ENCODE measurements at regions not wholly inside any gene's neighbourhood (a gene's known extent, or its start where the extent isn't known, plus 50 kb on each side); places are given as distances from the start of the nearest gene placed in this dataset.

DNA sequence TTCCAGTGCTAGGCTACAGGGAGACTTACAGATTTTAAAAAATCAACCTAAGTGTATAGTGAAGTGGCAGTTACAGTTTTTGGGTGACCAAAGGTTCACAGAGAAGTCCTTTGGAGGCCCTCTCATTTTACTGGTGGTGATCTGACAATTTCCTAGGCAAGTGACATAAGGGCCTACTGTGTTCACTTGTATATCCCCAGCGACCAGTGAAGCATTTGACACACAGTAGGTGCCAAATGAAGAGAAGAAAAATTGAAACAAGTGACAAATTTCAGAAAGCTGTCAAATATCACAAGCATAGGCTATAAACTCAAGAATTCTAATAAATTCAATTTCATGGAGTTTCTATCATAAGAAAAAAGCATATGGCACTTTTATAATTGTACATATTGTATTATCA is 89.5 kb downstream of the RPL22L1 start:
- DNase-seq: no peak

GRCh38 chr3:170778240-170779217 is 91.5 kb downstream of the RPL22L1 start:
- no peak for DNase-seq

DNA sequence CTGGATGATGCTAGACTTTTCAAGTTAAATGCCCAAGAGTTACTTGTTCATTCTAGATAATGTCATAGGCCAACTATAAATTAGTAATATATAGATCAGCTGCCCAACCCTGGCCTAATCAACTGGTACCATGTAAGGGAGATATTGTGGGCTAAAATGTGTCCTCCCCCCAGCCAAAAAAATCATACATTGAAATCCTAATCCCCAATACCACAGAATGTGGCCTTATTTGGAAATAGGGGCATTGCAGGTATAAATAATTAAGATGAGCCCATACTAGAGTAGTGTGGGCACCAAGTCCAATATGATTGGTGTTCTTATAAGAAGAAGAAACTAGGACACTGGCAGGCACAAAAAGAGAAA is 92.5 kb downstream of the RPL22L1 start:
- no peak for DNase-seq

GRCh38 chr3:170776887-170777563 is 93.0 kb downstream of the RPL22L1 start:
- DNase-seq: no peak

DNA sequence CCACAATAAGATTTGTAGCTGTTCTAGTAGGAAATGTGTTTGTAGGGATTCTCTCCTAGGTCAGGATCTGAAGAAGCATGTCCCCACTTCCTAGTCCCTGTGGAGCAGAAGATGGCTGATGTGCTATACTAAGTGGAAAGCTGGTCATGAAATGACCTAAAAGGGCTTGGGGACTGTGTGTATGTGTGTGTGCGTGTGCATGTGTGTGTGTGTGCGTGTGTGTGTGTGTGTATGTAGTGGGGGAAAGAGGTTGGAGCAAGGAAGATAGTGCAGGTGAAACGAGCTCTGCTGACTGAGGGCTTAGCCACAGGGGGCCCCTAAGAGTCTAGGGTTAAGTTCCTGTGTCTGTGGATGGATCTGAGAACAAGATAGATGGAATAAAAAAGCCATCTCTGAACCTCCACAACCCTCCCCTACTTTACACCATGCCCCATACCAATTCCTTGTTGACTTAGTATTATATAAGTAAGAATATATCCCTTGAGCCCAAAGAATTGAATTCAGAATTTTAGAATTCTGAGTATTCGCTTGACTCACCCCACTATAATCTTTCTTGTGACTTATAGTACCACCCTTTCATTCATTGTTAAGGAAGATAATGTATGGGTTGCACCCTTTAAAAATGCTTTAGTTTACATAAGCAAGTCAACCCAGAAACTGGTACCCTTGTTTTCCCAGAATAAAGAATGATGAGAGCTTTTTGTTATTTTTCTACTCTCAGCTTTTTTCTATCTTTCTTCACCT is 96.1 kb downstream of the RPL22L1 start:
- no peak for DNase-seq

GRCh38 chr3:170772175-170772574 is 97.8 kb downstream of the RPL22L1 start:
- no peak for DNase-seq

DNA sequence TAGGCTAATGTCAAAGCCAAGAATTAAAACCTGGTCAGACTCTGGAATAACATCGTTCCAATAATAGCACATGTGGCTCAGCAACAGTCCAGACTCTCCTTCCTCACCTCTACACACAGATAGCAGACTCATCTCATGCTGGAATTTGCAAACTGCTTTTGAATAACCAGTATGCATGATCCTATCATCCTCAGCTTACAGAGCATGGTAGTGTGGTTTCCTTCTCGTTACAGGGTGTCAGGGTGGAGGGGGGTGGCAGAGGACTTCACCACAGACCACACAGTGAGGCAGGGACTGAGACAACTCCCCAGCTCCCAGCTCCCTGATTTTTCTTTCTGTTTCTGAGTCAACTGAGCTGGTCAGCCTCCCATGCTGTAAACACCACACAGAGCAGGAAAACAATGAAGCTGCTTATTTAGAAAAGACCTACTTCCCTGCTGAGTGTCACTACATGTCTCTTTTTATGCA is 101.6 kb downstream of the RPL22L1 start:
- DNase-seq: no peak

DNA sequence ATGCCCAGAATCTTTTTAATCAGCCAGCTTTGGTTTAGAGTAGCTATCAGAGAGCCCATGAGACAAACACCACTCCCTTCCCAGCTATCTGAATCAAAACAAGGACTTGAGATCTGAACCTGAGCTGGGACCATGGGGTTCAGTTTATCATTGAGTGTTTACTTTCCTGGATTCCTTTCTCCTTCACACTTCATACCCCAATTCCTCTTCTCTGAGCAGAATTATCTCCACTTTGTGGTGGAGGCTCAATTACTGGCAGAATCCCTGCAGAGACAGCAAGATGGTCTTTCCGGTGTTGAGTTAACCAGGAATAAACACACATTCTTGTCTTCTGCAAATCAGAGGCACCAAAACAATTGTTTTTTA is 102.4 kb downstream of the RPL22L1 start:
- no peak for DNase-seq

- no peak for DNase-seq
Observed at GRCh38 chr3:170766823-170767575, 103.0 kb downstream of the RPL22L1 start.

DNA sequence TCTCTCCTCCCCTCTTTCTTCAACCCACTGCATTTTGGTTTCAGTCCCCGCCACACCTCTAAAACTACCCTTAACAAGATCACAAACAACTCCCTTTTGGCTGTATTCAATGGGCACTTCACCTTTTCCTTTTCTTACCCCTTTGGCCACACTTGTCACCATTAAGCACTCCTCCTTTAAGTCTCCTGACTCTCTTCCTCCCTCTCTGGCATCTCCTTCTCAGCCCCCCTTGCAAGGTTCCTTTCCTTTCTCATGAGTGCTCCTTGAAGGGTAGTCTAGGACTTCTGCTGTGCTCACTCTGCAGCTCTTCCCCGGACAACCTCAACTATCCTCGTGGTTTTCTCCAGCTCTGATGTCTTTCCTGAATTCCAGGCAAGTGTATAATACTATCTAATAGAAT is 103.7 kb downstream of the RPL22L1 start:
- DNase-seq: no peak

DNA sequence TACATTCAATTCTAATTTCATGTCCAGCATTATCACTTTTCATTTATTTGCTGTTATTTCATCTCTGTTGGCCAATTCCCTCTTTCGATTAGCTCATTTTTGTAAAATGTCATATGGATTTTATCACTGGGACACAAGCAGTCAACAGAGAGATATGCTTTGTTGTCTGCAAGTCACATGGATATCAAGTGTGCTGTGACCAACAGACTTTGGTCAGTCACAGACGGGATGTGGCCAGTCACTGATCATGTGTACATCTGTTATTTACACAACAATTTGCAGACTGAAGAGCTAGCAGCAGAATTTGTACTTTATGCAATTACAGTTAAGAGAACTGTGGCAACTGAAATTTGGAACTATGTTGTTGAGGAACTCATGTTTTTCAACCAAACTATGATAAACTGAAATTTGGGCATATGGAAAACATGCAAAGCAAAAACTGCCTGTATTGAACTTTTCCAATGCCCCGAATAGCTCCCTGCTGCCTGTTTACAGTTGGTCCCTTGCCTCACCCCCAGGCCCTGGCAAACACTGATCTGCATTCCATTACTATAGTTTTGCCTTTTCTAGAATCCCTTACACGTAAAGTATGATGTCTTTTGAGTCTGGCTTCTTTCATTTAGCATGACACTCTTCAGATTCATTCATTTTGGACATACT is 104.4 kb downstream of the RPL22L1 start:
- DNase-seq: no peak

- DNase-seq: no peak
Observed at GRCh38 chr3:170764017-170764416, 106.0 kb downstream of the RPL22L1 start.

DNA sequence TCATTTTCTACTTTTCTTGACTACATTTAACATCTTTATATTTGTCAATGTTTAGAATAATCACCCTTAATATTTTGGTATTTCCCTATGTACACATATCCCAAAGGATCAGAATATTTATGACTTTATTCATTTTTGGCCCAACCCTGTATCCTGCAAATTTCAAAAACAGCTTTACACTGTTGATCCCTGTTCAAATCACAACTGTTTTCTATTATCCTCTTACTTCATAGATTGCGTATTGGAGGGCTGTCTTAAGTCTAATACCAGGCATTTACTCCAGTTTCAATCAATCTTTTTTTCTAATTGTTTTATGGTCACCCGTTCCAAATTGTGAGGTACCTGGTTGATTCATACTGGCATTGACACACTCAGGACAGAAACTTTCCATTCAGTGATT is 107.9 kb downstream of the RPL22L1 start:
- no peak for DNase-seq

- DNase-seq: no peak
Observed at GRCh38 chr3:170761103-170761502, 108.9 kb downstream of the RPL22L1 start.

DNA sequence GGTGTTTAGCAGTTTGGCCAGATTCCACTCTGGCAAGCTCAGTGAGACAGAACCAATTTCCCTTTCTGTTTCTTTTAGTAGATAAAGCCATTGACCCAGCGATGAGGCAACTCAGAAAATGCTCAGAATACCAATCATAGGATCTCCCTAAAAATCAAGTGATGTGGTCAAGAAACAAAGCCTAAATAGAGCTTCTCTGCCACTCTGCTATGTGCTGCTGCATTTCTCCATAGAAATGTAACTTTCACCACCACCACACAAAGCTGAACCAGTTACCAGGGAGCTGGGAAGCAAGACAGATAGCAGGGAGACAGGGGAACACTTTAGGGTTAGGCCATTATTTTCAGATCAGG is 109.8 kb downstream of the RPL22L1 start:
- DNase-seq: no peak

GRCh38 chr3:170759511-170760173 is 110.4 kb downstream of the RPL22L1 start:
- DNase-seq: no peak

DNA sequence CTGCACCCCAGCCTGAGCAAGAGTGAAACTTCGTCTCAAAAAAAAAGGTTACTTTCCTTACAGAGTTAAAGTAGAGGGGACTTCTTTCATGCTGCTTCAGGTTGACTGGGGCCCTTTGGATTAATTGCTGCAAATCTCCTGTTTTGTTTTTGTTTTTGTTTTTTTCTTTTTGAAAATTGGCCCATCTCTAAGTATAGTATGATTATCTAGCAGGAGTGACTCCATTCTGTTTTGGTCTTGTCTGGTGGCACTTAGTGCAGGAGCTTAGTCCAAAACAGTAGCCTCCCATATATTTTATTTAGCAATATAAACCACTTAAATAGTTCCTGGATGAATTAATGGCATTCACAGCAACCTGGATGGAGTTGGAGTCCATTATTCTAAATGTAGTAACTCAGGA is 113.0 kb downstream of the RPL22L1 start:
- no peak for DNase-seq

DNA sequence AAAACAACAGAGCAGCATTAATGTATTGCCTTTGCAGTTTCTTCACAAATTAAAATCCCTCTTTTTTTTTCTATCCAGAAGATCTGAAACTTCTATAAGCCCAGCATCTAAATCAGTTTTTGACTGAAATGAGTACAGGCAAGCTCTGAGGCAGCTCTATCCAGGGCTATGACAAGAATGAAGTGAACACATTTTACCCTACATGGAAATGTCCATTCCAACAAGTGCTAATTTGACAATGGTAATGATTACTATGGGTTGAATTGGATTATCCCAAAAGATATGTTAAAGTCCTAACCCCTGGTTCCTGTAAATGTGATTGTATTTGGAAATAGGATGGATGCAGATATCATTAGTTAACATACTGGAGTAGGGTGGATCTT is 115.7 kb downstream of the RPL22L1 start:
- DNase-seq: no peak

DNA sequence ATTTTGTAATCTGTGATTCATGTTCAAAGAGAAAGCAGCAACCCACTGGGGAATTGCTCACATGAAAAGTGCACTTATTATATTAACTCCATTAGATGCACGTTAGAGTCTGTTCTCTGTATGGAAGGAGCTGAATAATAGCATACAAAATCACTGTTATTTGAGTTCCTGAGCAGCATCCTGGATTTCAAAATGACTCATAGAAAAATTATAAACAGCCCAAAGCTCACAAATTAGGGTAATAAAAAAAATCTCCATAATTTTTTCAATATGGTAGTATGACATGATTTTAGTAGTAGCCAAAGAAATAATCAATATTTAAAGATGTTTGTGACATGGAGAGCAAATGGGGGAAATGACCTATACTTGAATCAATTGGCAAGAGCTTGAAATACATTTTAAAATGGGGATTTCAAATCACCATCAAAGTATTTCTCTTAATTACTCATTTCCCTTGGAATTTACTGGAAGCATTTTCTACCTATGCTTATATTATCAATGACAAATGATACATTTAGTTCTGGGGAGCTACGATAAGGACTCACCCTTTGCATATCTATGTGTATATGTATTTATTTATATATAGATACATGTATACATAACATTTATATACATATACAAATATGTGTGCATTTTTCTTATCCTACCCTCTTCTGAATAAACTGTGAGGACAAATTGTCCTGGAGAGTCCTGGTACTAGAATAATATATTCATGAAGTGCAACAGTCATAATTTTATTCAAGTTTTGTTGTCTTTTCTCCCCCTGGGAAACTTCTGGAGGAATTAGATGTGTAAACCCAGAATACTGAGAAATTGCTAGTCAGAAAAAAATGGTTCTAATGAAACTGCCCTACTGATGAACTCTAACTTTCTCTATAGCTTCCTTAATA is 116.3 kb downstream of the RPL22L1 start:
- DNase-seq: no peak

DNA sequence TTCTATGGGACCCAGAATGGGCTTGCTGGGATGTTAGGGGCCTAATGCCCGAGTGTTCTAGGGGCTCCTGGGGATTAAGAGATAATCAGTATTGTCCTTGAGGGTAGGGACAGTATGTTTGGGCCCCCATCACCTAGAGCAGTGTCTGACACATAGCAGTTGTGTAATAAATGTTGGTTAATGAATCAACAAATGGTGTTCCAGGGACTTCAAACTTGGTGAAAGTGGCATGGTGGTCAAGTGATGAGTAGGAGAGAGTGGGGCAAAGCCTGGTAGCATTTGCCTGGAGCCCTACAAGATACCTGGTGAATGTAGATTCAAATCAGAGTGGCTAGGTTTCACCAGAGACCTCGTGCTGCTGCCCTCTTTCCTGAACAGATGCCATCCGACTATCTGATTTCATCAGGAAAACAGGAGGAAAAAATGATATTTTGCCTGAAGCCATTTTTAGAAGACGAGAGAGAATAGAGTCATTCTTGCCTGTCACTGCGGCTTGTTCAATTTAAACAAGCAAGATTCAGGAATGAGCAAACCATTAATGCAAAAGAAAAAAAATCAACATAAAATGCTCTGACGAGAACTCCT is 117.3 kb downstream of the RPL22L1 start:
- DNase-seq: no peak
